NCI-H187 (cell line): ENCODE measurements at regions not wholly inside any gene's neighbourhood (a gene's known extent, or its start where the extent isn't known, plus 50 kb on each side); places are given as distances from the start of the nearest gene placed in this dataset.

Experiments used
- DNase-seq, 2 experiments: peaks; one replicate each; lab custom pipeline; 2025; lab: John Stamatoyannopoulos, UW

DNA sequence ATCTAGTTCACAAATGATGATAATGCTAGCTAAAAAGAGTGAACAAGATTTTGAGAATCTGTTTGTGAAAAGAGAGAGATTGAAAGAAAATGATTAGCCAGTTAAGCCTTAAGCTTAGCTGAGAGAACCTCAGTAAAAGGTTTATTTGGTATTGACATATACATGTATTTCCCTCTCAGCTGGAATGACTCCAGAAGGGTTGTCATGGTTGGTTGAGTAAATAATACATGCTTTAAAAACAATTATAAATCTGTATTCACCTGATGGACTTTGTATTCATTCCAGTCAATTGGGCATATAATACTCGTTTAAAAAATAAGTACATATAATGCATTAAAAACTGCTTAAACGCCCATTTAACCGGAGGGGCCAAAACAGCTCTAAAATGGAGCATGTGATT lies 181.4 kb downstream of the GRB14 start:
- no peak for DNase-seq

DNA sequence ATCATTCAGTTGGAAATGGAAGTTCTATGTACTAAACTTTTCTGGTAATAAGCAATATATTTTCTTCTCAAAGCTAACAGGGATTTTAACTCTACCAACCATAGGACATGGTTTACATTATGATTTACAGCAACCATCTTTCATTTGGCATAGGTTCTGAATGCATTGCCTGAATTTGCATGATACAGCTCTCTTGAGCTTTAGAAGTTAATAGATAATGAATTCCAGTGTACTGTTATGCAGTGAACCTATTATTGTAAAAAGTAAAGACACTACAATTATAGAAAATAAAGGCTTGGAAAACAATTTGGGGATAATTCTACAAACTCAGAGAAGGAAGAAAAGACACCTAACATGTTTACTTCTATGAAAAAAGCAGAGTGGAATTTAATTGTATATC lies 182.0 kb downstream of the GRB14 start:
- no peak for DNase-seq

DNA sequence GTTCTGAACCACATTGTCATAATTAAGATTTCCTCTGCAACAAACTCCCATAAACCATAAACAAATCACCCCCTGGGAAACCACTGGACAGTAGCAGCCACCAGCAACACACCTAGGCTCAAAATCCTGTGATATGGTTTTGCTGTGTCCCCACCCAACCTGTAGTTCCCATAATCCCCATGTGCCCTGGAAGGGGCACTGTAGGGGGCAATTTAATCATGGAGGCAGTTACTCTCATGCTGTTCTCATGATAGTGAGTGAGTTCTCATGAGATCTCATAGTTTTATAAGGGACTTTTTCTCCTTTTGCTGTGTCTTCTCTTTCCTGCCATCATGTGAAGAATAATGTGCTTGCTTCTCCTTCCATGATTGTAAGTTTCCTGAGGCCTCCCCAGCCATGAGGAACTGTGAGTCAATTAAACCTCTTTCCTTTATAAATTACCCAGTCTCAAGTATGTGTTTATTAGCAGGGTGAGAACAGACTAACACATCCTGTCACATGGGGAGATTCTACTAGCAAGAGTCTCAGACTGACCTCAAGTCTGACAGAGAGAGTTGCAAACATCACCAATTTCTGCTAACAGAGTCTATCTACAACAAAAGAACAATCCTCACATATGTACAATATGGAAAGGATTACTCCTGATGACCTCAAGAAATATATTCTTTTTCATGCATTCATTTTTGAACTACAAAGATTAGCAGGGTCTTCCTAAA lies 182.6 kb downstream of the GRB14 start:
- no peak for DNase-seq

DNA sequence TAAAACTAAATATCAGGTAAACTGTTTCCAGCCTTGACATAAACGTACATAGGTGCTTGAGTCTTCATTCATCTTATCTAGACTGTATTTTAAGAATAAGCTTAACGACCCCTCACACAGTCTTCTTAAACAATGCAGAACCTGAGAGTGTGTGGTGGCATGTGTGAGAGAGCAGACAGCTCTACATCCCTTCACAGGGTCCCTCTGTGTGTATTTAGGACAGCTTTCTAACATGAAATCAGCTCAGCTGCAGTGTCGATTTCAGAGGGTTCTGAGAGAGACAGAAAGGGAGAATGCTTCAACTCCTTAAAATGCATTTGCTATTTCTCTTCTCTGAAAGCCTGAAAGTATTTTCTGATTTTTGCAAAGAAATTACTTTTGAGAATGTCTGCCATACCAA lies 185.2 kb downstream of the GRB14 start:
- no peak for DNase-seq

DNA sequence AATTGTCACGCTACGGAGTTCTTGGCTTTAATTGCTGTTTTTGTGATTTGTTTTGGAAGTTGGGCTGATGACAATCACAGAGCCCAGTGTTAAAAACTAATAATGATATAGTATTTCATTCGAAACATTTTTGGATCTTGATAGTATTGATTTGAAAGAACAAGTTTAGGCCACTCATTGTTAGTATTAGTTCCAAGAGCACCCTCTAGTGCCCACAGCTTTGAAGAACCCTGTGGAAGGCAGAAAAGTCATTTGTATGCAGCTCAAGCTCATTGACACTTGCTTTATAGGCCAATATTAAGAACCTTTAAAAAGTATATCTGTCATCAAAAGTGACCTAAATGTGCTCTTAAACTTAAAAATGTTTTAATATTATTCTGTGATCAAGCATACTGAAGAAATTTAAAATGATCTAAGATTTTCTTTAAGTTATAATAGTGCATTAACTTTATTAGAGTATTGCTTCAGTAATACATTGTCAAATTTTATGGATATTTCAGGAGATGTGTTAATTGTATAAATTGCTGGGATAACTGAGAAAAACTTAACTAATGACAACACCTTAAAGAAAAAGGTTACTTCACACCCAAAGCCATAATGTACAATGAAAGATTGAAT lies 191.0 kb downstream of the GRB14 start:
- DNase-seq: no peak

DNA sequence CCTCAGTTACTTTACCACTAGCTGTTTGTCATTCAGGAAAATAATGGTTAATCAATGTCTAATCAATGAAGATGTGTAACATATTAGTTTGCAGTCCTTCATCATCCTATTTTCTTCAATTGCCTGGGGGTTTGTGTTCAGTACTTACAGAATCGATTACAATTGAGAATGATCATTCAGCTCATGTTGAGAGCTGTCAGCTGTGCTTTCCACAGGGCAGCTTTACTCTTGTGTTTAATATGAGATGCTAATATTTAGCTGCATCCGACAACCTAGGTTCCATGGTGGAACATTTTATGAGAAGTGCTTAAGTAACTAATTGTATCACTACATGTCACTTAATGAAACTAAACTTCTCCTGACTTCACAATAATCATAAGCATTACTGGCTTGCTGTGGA lies 191.9 kb downstream of the GRB14 start:
- no peak for DNase-seq

DNA sequence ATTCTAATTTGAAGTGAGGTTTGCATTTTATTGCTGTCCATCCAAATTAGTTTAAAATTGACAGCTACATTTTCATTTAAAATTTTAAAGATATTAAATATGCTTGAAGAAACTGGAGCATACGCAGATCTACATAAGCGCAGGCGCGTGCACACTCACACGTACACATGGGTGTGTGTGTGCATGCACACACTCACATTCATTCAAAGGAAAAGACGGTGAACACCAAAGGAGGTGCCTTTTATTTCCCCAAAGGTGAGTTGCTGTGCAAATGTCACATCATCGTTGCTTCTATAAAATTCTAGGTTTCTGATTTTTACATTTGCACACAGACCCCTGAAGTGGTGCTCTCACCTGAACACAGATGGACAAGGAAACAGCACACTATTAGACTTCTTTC lies 194.2 kb downstream of the GRB14 start:
- no peak for DNase-seq

DNA sequence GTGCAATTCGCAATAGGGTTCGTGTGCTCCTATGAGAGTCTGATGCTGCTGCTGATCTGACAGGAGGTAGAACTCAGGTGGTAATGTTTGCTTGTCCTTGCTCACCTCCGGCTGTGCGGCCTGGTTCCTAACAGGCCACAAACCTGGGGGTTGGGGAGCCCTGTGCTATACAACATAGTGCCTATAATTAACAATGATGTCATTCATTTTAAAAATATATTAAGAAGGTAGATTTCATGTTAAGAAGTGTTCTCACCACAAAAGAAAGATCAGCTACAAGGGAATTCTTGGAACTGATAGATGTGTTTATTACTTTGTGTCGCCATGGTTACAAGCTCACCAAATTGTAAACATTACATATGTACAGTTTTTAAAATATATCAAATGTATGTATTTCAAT lies 200.5 kb downstream of the GRB14 start:
- no peak for DNase-seq

DNA sequence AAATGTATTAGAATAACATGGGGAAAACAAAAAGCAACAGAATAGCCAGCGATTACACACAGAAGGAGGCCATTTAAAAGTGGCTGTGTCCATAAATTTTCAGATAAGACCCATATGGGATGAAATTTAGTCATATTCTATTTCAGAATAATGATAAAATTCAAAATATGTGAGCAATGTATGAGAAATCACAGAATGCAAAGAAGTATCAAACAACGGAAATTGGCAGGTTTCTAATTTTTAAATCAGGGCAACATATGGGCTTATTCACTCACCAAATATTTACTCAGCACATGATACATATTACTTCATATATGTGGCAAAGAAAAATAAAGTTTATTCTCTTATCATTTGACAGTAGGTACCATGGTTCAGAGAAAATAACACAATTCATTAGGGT lies 208.5 kb downstream of the GRB14 start:
- no peak for DNase-seq

DNA sequence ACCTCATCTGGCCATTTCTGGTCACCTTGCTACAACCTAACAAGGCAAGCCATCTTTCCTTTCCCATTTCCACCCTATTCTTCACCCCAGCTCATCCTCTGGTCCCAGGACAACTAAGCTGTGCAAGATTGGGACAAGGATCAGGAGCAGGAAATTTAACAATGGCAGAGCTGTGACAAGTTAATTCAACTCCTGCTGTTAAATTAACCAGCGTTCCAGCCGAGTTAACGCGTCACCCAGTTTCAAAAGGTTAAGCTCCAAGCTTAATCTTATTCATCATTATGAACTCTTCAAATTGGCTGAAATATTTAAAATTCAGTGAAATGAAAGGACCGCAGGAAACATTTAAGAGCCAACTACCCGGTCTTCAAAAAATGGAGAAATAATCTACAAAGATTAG lies 231.9 kb downstream of the GRB14 start:
- no peak for DNase-seq

DNA sequence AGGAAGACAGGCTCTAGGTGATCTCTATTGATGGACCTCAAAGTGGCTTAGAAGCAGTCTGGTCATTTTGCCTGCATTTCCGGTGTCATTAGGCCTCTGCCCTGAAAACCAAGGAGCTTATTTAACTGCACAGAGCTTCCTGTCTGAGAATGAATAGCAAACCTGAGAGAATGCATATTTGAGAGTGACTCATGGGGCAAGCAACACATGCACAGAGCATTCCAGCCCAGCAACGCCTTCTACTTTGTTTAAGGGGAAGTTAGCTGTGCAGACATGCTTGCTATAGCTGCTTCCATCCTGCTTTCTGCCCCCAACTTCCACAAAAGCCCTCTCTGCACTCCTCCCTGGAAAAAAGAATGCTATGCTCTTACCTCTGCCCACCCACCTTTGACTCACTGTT lies 232.8 kb downstream of the GRB14 start:
- DNase-seq: no peak

DNA sequence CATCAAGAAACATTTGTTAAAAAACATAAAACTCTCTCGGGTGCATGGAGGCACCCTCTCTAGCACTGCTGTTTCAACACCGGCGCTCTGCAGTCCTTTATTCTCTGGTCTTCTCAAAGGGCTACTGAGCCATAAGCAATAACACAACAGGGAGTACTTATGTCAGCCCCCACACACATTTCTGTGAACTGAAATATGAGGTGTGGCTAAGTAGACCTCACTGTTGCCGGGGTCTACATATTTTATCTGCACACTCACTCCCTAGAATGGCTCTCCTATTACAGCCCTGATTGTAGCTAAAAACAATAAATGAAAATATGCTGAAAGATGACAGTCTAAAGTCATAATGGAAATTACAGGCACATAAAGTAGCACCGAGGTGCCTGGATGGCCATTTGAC lies 235.1 kb downstream of the GRB14 start:
- DNase-seq: no peak

DNA sequence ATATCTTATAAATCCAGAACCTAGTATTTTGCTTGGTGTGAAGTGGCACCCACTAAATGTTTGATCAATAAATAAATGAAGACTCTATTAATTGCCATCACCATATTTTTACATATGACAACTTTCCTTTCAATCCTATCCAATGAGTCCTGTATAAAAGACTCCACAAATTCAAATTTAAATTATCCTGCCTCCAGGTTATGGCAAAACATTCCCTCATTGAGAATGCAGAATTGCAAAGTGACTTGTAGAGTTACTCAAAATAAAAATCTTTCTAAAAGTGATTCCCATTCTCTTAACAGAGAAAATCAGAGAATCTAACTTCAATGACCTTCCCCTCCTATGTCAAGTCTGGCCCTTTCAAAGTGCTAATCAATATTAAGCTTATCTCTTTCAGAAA lies 236.8 kb downstream of the GRB14 start:
- no peak for DNase-seq

DNA sequence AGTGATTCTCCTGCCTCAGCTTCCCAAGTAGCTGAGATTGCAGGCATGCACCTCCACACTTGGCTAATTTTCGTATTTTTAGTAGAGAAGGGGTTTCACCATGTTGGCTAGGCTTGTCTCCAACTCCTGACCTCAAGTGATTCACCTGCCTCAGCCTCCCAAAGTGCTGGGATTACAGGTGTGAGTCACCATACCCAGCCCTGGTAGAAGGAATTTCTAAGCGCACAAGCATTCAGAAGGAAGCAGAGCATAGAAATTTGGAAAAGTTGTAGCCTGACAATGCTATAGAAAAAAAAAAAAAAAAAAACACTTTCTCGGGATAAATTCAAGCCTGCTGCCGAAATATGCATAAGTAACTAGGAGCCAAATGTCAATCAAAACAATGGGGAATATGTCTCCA lies 249.4 kb downstream of the GRB14 start:
- DNase-seq: no peak

DNA sequence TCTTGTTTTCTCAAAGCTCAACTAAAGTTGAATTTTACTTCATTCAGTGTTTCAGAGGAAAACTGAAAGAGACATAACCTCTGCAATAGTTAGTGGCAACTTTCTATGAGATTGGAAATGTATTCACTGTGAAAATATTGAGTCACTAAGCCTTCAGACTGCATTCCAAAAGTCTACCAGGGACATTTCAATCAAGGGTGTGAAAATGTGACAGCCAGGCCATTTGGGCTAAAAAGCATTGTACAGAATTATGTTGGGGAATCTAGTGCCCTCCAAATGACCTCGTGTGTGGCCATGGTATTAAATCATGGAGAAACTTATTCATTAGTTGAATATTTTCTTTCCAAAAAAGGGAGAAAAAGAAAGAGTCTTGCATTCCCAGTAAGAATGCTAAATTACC lies 251.9 kb downstream of the GRB14 start:
- DNase-seq: no peak

DNA sequence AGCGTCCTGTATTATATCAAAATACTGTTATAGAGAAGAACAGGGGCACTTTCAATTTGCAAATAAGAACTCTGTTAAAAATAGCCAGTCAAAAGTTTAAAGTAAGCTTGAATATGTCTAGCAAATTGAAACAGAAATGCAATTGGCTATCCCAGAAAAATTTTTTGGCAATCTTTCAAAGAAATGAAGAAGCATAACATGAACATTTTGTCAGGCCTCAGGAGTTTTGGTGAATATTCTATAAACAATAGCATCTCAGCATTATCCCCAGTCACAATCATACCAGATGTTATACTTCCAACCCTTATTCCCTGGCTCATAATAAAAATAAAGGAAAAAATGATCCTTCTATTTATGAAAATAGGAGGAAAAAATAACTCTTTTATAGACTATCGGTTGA lies 252.4 kb downstream of the GRB14 start:
- no peak for DNase-seq

DNA sequence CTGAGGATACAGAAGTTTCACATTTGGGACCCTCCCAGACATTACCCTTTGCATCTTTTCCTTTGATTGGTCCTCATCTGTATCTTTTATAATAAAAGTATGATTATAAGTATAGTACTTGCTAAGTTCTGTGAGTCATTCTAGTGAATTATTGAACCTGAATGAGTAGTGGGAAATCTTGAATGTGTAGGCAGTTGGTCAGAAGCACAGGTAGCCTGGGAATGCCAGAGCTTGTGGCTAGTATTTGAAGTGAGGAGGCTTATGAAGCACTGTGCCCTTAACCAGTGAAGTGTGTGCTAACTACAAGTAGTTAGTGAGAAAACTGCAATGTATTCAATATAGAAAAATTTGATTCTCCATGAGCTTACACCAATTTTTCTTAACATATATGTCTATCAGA lies 257.6 kb downstream of the GRB14 start:
- no peak for DNase-seq

DNA sequence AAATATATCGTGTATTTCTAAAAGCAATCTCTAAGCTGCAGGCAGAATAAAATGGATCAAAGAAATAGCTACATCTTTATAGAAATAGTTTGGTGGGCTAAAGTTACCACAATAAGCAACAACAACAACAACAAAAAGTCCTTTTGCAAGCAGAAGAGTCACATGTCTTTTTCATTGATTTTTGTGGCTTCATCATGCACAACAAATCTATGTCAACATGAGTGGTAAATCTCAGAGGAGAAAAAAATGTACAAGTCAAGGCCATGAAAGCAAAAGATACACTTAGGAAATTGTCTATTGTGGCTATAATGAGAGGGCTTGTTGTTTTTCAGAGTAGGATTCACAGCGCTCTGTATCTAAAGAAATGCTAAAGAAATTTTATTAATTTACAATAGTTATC lies 269.7 kb downstream of the GRB14 start:
- DNase-seq: no peak

DNA sequence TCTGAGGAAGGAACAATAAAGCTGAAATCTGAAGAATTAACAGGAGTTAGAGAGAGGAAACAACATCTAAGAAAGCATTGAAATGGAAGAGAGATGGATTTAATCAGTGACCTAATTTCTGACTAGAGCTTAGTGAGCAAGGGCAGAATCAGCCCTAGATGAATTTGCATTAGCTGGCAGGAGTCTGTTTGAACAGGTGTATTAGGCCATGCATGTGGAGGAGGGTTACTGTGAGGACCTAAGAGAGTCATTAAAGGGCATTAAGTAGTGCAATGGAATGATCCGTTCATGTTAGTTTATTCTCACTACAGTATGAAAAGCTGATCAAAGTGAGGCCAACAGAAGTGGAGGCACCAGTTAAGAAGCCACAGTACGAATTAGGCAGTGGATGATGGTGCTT lies 285.3 kb downstream of the GRB14 start:
- DNase-seq: no peak

DNA sequence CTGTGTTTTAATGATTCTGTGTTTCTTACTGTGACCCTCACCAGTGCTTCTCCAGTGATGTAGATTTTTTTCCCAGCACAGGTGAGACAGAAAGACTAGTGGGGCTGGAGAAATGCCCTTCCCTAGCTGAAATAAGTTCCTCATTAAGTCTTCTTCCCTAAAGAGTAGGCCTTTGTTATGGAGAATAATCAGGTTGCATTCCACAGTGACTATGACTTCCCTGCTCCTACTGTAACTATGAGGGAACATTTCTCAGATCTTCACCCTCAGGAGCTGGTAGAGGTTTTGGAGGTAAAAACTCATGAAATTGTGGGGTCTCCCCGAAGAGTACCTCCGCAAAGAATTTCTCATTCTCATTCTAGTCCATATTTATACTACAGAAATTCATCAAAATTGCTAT lies 286.2 kb downstream of the GRB14 start:
- DNase-seq: no peak

DNA sequence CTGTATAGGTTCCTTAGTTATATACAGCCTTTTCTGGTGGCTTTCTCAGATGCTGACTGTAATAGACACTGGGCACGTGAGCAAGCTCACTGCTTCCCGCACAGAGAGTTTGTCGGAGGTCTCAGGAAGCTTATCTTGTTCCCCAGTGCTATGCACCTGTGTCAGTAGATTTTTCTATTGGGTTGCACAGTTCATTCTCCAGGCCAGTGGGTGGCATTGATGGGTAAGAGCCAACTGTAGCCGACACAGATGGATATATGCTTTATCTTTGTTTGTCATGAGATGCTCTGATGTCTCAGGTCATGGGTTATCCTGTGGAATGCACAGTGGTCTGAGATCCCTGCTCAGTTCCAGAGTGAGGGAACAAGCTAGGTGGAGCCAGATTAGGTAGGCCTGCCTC lies 293.0 kb downstream of the GRB14 start:
- no peak for DNase-seq

DNA sequence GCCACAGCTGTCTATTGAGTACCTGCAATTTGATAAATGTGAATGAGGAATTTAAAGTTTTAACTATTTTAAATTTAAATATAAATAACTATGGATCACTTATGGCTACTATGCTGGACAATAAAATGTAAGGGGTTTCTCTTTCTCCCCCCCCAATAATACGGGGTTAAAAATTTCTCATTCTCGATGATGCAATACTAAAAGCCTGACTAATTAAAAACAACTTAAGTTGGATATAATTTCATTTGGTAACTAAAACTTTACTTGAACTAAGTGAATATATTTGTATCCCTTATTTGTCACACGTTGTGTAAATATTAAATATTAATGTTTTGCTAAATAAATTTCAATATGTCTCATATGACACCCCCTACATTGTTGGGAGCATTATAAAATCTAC lies 297.3 kb downstream of the GRB14 start:
- no peak for DNase-seq

DNA sequence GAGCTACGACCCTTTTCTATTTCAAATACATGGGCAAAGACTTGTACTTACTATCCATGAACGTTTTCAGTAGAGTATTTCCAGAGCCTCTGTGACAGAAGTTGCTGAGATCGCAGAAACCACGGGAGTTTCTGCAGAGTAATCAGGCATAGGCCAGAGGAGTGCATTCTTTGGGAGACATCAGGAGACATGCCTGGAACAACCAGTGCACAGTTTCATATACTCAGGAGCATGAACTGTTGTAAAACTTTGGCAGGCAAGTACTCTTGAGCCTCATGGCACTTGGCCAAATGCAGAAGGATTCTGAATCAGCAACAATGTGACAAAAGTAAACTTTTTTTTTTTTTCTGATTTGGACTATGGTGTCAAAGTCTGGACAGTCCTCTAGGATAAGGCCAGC lies 307.1 kb downstream of the GRB14 start:
- DNase-seq: no peak

DNA sequence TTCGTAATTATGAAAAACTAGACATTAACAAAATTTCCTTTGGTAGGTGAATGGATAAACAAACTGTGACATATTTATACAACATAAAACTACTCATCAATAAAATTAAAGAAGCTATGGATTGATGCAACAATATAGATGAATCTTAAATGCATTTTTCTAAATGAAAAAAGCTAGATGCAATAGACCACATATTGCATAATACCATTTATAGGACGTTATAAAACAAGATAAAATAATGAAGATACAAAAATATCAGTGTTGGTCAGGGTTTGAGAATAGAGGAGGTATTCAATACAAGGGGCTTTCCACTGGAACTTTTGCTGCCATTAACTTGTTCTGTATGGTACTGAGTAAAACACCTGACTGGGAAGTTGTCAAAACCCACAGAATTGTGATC lies 314.4 kb downstream of the GRB14 start:
- no peak for DNase-seq
